Upper lobe of right lung (tissue), 1 donor: ENCODE measurements at regions not wholly inside any gene's neighbourhood (a gene's known extent, or its start where the extent isn't known, plus 50 kb on each side); places are given as distances from the start of the nearest gene placed in this dataset.
A peak's percentile ranks its signal among the peaks of the same experiment; 100 is the strongest.

ENCODE experiments used
- ATAC-seq: fragments of 200-7000 bp; cut with Tn5 transposase; one replicate; pipeline ENCODE4 v1.9.1; 2020; ENCODE audit warnings: mild to moderate bottlenecking, moderate library complexity
- DNase-seq: peaks from one replicate; pipeline ENCODE4 v3.0.0-alpha.2; 2020
- H3K27ac ChIP-seq: fragments of 200-600 bp; one replicate; pipeline ENCODE4 v1.8.0; 2022
- H3K27me3 ChIP-seq: fragments of 200-600 bp; one replicate; pipeline ENCODE4 v1.8.0; 2022; ENCODE audit warnings: mild to moderate bottlenecking
- H3K36me3 ChIP-seq: fragments of 200-600 bp; one replicate; pipeline ENCODE4 v1.8.0; 2022
- H3K4me1 ChIP-seq: fragments of 200-600 bp; one replicate; pipeline ENCODE4 v1.8.0; 2022
- H3K4me3 ChIP-seq: fragments of 200-600 bp; one replicate; pipeline ENCODE4 v1.8.0; 2022; ENCODE audit warnings: mild to moderate bottlenecking
- H3K9me3 ChIP-seq: fragments of 200-600 bp; one replicate; pipeline ENCODE4 v1.8.0; 2022
- intact Hi-C: fragments of 100-400 bp; cut with DNase I; formaldehyde crosslinking; loops from one replicate; pipeline ENCODE4 v1.11.0; 2022
- TF ChIP-seq, protein P1 (sequence below): fragments of 200-600 bp; IDR thresholded peaks from one replicate; pipeline ENCODE4 v1.8.0; 2022; ENCODE audit warnings: antibody characterized with exemption
- donor health status: DM: no; HTN: yes; CAD: no; lungs with severe emphysema.

DNA sequence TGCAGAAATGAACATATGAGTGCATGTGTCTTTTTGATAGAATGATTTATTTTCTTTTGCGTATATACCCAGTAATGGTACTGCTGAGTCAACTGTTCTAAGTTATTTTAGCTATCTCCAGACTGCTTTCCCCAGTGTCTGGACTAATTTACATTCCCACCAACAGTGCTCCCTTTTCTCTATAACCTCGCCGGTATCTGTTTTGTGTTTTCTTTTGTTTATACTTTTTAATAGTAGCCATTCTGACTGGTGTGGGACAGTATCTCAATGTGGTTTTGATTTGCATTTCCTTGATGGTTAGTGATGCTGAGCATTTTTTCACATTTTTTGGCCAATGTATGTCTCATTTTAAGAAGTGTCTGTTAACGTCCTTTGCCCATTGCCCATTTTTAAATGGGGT, 218.6 kb upstream of the KCNIP4 start:
- H3K4me1 ChIP-seq = no peaks in the 10 kb centered on the region
- H3K4me3 ChIP-seq = no peak overlapping the region
- ATAC-seq (no peak), DNase-seq (no peak)
- no peak overlapping the region for H3K27ac ChIP-seq
- no peaks in the 10 kb centered on the region for H3K9me3 ChIP-seq
- TF ChIP-seq, protein P1, sequence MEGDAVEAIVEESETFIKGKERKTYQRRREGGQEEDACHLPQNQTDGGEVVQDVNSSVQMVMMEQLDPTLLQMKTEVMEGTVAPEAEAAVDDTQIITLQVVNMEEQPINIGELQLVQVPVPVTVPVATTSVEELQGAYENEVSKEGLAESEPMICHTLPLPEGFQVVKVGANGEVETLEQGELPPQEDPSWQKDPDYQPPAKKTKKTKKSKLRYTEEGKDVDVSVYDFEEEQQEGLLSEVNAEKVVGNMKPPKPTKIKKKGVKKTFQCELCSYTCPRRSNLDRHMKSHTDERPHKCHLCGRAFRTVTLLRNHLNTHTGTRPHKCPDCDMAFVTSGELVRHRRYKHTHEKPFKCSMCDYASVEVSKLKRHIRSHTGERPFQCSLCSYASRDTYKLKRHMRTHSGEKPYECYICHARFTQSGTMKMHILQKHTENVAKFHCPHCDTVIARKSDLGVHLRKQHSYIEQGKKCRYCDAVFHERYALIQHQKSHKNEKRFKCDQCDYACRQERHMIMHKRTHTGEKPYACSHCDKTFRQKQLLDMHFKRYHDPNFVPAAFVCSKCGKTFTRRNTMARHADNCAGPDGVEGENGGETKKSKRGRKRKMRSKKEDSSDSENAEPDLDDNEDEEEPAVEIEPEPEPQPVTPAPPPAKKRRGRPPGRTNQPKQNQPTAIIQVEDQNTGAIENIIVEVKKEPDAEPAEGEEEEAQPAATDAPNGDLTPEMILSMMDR = no peak
- no peaks in the 10 kb centered on the region for H3K36me3 ChIP-seq
- intact Hi-C loops = no loop called here
- H3K27me3 ChIP-seq = no peaks in the 10 kb centered on the region

DNA sequence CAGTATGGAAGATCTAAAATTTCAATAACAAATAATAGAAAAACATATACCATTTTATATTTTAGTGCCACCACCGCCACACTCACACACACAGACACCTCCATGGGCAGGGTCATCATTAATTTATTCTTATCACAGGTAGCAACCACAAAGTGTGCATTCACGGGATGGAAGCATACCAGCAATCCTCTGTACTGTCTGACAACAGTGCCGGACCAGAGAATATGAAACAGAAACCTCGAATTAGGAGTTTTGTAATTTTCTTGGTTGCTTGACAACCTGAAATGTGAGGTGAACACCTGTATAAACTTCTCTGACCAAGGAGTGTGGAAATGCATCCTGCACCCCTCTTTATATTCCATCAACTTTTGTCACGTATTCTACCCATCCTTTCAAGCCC, 213.9 kb upstream of the KCNIP4 start:
- intact Hi-C loops = no loop called here

DNA sequence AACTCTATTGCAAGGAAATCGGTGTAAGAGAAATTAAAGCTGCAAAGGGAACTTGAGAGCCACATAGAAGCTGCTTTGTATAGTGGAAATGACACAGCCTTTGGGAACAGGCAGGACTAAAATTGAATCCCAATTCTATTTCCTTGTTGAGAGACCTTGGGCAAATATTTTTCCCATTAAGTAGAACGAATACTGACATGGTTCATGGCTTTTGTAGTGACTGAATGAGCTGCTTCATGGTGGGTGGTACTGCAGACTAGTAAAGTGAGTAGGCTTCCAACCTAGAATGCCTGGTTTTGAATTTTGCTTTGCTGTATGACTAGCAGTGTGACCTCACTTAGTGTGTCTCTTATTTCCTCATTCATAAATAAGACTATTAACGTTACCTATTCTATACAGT, 182.2 kb upstream of the KCNIP4 start:
- ATAC-seq = no peak
- TF ChIP-seq, protein P1 = no peak
- intact Hi-C loops = no loop called here

More for the DNA sequence above, 213.9 kb upstream of the KCNIP4 start:
- Histone ChIP-seq H3K36me3 (no peaks in the 10 kb centered on the region), H3K27ac (no peak overlapping the region), H3K9me3 (no peaks in the 10 kb centered on the region), H3K27me3 (no peaks in the 10 kb centered on the region), H3K4me1 (no peaks in the 10 kb centered on the region), H3K4me3 (no peak overlapping the region)
- ATAC-seq = no peak
- no peak for DNase-seq
- TF ChIP-seq, protein P1 = no peak

DNA sequence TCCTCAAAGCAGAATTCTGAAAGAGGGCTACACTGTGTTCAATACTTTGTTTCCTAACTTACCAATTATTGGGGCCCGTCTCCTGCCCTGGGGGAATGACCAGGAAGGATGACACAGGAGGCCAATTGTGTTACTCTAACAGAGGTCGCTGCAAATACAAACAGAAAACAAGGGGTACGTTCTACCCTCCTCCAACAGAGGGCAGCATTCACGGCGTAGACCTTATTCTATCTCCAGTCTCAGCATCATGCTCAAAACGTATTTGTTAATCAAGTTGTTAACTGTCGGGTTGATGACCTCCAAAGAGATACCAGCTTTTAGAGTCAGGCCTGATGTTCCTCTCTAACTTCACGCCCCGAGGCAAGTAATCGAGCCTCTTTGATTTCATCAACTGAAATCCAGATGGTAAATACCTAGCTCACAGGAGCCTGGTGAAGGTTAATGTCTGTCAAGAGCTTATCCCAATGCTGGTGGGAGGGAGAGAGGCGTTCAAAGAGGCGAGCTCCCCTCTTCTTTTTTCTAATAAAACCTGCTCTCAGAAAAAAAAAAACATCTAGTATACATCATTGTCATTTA, 181.0 kb upstream of the KCNIP4 start:
- H3K4me1 ChIP-seq = no peaks in the 10 kb centered on the region
- ATAC-seq = peak; percentile 29
- intact Hi-C loops = no loop called here
- no peaks in the 10 kb centered on the region for H3K27me3 ChIP-seq
- no peak overlapping the region for H3K4me3 ChIP-seq
- no peak for DNase-seq
- H3K27ac ChIP-seq = no peak overlapping the region
- no peaks in the 10 kb centered on the region for H3K9me3 ChIP-seq
- H3K36me3 ChIP-seq = no peaks in the 10 kb centered on the region
- TF ChIP-seq, protein P1 = peak; percentile 21

More for the DNA sequence above, 182.2 kb upstream of the KCNIP4 start:
- DNase-seq = no peak
- Histone ChIP-seq H3K27ac (no peak overlapping the region), H3K9me3 (no peaks in the 10 kb centered on the region), H3K27me3 (no peaks in the 10 kb centered on the region), H3K36me3 (no peaks in the 10 kb centered on the region), H3K4me3 (no peak overlapping the region), H3K4me1 (no peaks in the 10 kb centered on the region)

DNA sequence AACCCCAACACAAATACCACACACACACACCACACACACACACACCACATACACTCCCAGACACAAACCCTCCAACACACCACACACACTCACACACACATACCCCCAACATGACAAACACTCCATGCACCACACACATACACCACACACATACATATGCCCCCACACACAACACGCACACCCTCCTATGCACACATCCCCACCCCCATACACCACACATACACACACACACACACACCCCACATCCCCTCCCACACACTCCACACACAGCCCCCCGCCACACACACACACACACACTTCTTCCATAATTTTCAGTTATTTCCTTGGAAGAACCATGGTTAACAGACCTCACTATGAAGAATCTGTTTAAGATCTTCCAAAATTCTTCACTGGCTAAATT, 173.5 kb upstream of the KCNIP4 start:
- Histone ChIP-seq H3K36me3 (no peaks in the 10 kb centered on the region), H3K4me3 (no peak overlapping the region), H3K4me1 (no peaks in the 10 kb centered on the region), H3K9me3 (no peaks in the 10 kb centered on the region), H3K27ac (no peak overlapping the region), H3K27me3 (no peaks in the 10 kb centered on the region)
- ATAC-seq (peak; percentile 33), DNase-seq (no peak)
- TF ChIP-seq, protein P1 = no peak
- intact Hi-C loops = no loop called here

DNA sequence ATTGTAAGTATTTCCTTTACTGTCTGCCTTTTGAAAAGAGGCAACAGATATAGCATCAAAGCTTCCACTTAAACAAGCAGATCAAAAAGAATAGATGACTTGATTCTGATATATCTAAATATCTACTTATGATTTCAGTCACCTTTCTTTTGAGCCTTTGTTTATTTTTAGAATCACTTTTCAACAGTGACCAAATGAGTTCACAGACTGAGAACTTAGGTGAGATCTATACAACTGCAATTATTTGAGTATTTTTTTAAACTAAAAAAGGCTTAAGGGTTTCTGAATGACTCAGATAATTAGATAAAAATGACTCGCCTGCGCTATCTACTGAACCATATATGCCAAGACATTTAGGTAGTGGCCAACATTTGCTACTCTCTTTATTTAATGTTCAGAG, 166.7 kb upstream of the KCNIP4 start:
- TF ChIP-seq, protein P1 = no peak
- Histone ChIP-seq H3K27me3 (no peaks in the 10 kb centered on the region), H3K36me3 (no peaks in the 10 kb centered on the region), H3K27ac (no peak overlapping the region), H3K4me3 (no peak overlapping the region), H3K9me3 (no peaks in the 10 kb centered on the region), H3K4me1 (no peaks in the 10 kb centered on the region)
- no peak for ATAC-seq
- no peak for DNase-seq
- intact Hi-C loops = no loop called here
